GM19035 (cell line): ENCODE measurements at regions not wholly inside any gene's neighbourhood (a gene's known extent, or its start where the extent isn't known, plus 50 kb on each side); places are given as distances from the start of the nearest gene placed in this dataset.

ENCODE experiments used
- ATAC-seq: cut with Tn5 transposase; IDR thresholded peaks from one replicate; pipeline ENCODE4 v1.9.1; 2021; ENCODE audit not compliant: unreplicated experiment

GRCh38 chr12:124448241-124448954 lies 119.0 kb downstream of the NCOR2 start:
- ATAC-seq = no peak

GRCh38 chr12:124446364-124446763 lies 121.0 kb downstream of the NCOR2 start:
- no peak for ATAC-seq

- ATAC-seq = no peak
Observed at GRCh38 chr12:124445826-124446225, 121.6 kb downstream of the NCOR2 start.

GRCh38 chr12:124445121-124445718 lies 122.2 kb downstream of the NCOR2 start:
- ATAC-seq = no peak

- ATAC-seq = no peak
Observed at GRCh38 chr12:124443931-124444712, 123.3 kb downstream of the NCOR2 start.

GRCh38 chr12:124442772-124443445 lies 124.5 kb downstream of the NCOR2 start:
- no peak for ATAC-seq

GRCh38 chr12:124442281-124442680 lies 125.1 kb downstream of the NCOR2 start:
- ATAC-seq = no peak

GRCh38 chr12:124441443-124442194 lies 125.8 kb downstream of the NCOR2 start:
- ATAC-seq = no peak

- no peak for ATAC-seq
Observed at GRCh38 chr12:124440841-124441381, 126.5 kb downstream of the NCOR2 start.

GRCh38 chr12:124440031-124440626 lies 127.3 kb downstream of the NCOR2 start:
- ATAC-seq = no peak

- ATAC-seq = no peak
Observed at GRCh38 chr12:124438437-124439056, 128.9 kb downstream of the NCOR2 start.

- ATAC-seq = no peak
Observed at GRCh38 chr12:124437617-124438436, 129.6 kb downstream of the NCOR2 start.

GRCh38 chr12:124437121-124437520 lies 130.3 kb downstream of the NCOR2 start:
- no peak for ATAC-seq

- ATAC-seq = no peak
Observed at GRCh38 chr12:124436366-124436765, 131.0 kb downstream of the NCOR2 start.

- ATAC-seq = no peak
Observed at GRCh38 chr12:124435806-124436345, 131.5 kb downstream of the NCOR2 start.

- ATAC-seq = no peak
Observed at GRCh38 chr12:124434951-124435805, 132.2 kb downstream of the NCOR2 start.

GRCh38 chr12:124434354-124434753 lies 133.1 kb downstream of the NCOR2 start:
- ATAC-seq = no peak

- no peak for ATAC-seq
Observed at GRCh38 chr12:124433879-124434278, 133.5 kb downstream of the NCOR2 start.
